T-helper 1 cell treated with Interleukin-12 subunit alpha and Interleukin-12 subunit beta and Interleukin-4 antibody, amounts not matched to agents 30 ng/mL and 1 ng/mL, for 36 hours (primary cell): ENCODE measurements at regions not wholly inside any gene's neighbourhood (a gene's known extent, or its start where the extent isn't known, plus 50 kb on each side); places are given as distances from the start of the nearest gene placed in this dataset.
"Not testable (repeated sequence)": the region's sequence is repeated elsewhere in the genome, so short reads cannot be mapped to it uniquely, and the experiment has no call there.

Experiments used
- intact Hi-C: fragments of 100-400 bp; cut with micrococcal nuclease; formaldehyde crosslinking; loops from one replicate; pipeline ENCODE4 v1.15.1; 2024

GRCh38 chr20:12573442-12573841 lies 435.3 kb upstream of the SPTLC3 start:
- intact Hi-C loops, result no loop called here

- intact Hi-C loops, result no loop called here
Observed at GRCh38 chr20:12575352-12576095, 433.2 kb upstream of the SPTLC3 start.

GRCh38 chr20:12577213-12577612 lies 431.6 kb upstream of the SPTLC3 start:
- intact Hi-C loops, result no loop called here

- intact Hi-C loops, result no loop called here
Observed at GRCh38 chr20:12581644-12582289, 427.0 kb upstream of the SPTLC3 start.

GRCh38 chr20:12582710-12583109 lies 426.1 kb upstream of the SPTLC3 start:
- intact Hi-C loops, result not testable (repeated sequence)

GRCh38 chr20:12591949-12592470 lies 416.8 kb upstream of the SPTLC3 start:
- intact Hi-C loops, result no loop called here

GRCh38 chr20:12592756-12593155 lies 416.0 kb upstream of the SPTLC3 start:
- intact Hi-C loops, result no loop called here

GRCh38 chr20:12593342-12593873 lies 415.4 kb upstream of the SPTLC3 start:
- intact Hi-C loops, result no loop called here

- intact Hi-C loops, result no loop called here
Observed at GRCh38 chr20:12594410-12595088, 414.2 kb upstream of the SPTLC3 start.

GRCh38 chr20:12595841-12596240 lies 412.9 kb upstream of the SPTLC3 start:
- intact Hi-C loops, result no loop called here

GRCh38 chr20:12596863-12597262 lies 411.9 kb upstream of the SPTLC3 start:
- intact Hi-C loops, result no loop called here

GRCh38 chr20:12597551-12597950 lies 411.2 kb upstream of the SPTLC3 start:
- intact Hi-C loops, result no loop called here

- intact Hi-C loops, result no loop called here
Observed at GRCh38 chr20:12598894-12599293, 409.9 kb upstream of the SPTLC3 start.

- intact Hi-C loops, result no loop called here
Observed at GRCh38 chr20:12599494-12599893, 409.3 kb upstream of the SPTLC3 start.

GRCh38 chr20:12605751-12606150 lies 403.0 kb upstream of the SPTLC3 start:
- intact Hi-C loops, result no loop called here

GRCh38 chr20:12610871-12611270 lies 397.9 kb upstream of the SPTLC3 start:
- intact Hi-C loops, result no loop called here

GRCh38 chr20:12614764-12615163 lies 394.0 kb upstream of the SPTLC3 start:
- intact Hi-C loops, result no loop called here

- intact Hi-C loops, result no loop called here
Observed at GRCh38 chr20:12617076-12617475, 391.7 kb upstream of the SPTLC3 start.

- intact Hi-C loops, result no loop called here
Observed at GRCh38 chr20:12623870-12624269, 384.9 kb upstream of the SPTLC3 start.

- intact Hi-C loops, result no loop called here
Observed at GRCh38 chr20:12627485-12627884, 381.3 kb upstream of the SPTLC3 start.

- intact Hi-C loops, result no loop called here
Observed at GRCh38 chr20:12638633-12639312, 370.0 kb upstream of the SPTLC3 start.
